HG03280 (cell line): ENCODE measurements at regions not wholly inside any gene's neighbourhood (a gene's known extent, or its start where the extent isn't known, plus 50 kb on each side); places are given as distances from the start of the nearest gene placed in this dataset.

Experiments used
- ATAC-seq: cut with Tn5 transposase; IDR thresholded peaks from one replicate; pipeline ENCODE4 v1.9.1; 2021; ENCODE audit warnings: mild to moderate bottlenecking, moderate library complexity; ENCODE audit not compliant: unreplicated experiment

GRCh38 chr17:27390540-27390939, 65.7 kb upstream of the KSR1 start:
- no peak for ATAC-seq

GRCh38 chr17:27391427-27391826, 64.8 kb upstream of the KSR1 start:
- no peak for ATAC-seq

GRCh38 chr17:27396045-27396444, 60.2 kb upstream of the KSR1 start:
- ATAC-seq: no peak

- ATAC-seq: no peak
Measured at GRCh38 chr17:27396941-27397340, 59.3 kb upstream of the KSR1 start.

GRCh38 chr17:27398691-27399090, 57.6 kb upstream of the KSR1 start:
- ATAC-seq: no peak

- ATAC-seq: no peak
Measured at GRCh38 chr17:27400991-27401390, 55.3 kb upstream of the KSR1 start.

GRCh38 chr17:27402943-27403342, 53.3 kb upstream of the KSR1 start:
- ATAC-seq: no peak

GRCh38 chr17:27403480-27404005, 52.7 kb upstream of the KSR1 start:
- ATAC-seq: no peak

GRCh38 chr17:27404676-27405075, 51.6 kb upstream of the KSR1 start:
- ATAC-seq: no peak
